Esophagus muscularis mucosa (tissue), 4 donors: ENCODE measurements at regions not wholly inside any gene's neighbourhood (a gene's known extent, or its start where the extent isn't known, plus 50 kb on each side); places are given as distances from the start of the nearest gene placed in this dataset.

Experiments used
- DNase-seq: peaks from one replicate; pipeline ENCODE4 v3.0.0-alpha.2; 2017; ENCODE audit errors: extremely low spot score
- H3K27ac ChIP-seq, 4 donors: fragments of 200-600 bp; sonication (generic); replicated peaks in 1 of 4; 1 replicate in 3 of 4; 2 replicates in 1 of 4; pipeline ENCODE4 v1.5.1; 2016 to 2019; ENCODE audit warnings: mild to moderate bottlenecking in 1 of 4
- H3K27me3 ChIP-seq, 4 donors: fragments of 200-600 bp; sonication (generic); one replicate each; pipeline versions ENCODE4 v1.5.1 to v1.6.0; 2016 to 2019
- H3K36me3 ChIP-seq, 4 donors: fragments of 200-600 bp; sonication (generic); one replicate each; pipeline ENCODE4 v1.5.1; 2016 to 2019
- H3K4me1 ChIP-seq, 4 donors: fragments of 200-600 bp; sonication (generic); one replicate each; pipeline ENCODE4 v1.5.1; 2016 to 2019
- H3K4me3 ChIP-seq, 4 donors: fragments of 200-600 bp; sonication (generic); 1 replicate in 2 of 4; 2 replicates in 2 of 4; pipeline ENCODE4 v1.5.1; 2016 to 2019; ENCODE audit warnings: mild to moderate bottlenecking in 4 of 4, moderate library complexity in 1 of 4
- H3K9me3 ChIP-seq, 4 donors: fragments of 200-600 bp; sonication (generic); 1 replicate in 3 of 4; 2 replicates in 1 of 4; pipeline ENCODE4 v1.5.1; 2016 to 2019
- CTCF ChIP-seq, 3 experiments: fragments of 200-600 bp in 2 of 3; fragments of 450-650 bp in 1 of 3; sonication (generic) in 2 of 3; IDR thresholded peaks; one replicate each; pipeline ENCODE4 v1.5.1; 2017 to 2019; ENCODE audit warnings: antibody characterized with exemption in 3 of 3, mild to moderate bottlenecking in 2 of 3, moderate library complexity in 1 of 3
- EP300 ChIP-seq: sonication (generic); formaldehyde crosslinking; IDR thresholded peaks from one replicate; pipeline ENCODE4 v1.6.1; 2017; ENCODE audit warnings: antibody characterized with exemption
- POLR2A ChIP-seq: fragments of 450-650 bp; IDR thresholded peaks from one replicate; pipeline ENCODE4 v1.6.1; 2017; ENCODE audit warnings: antibody characterized with exemption, moderate library complexity, mild to moderate bottlenecking, low read depth
- POLR2AphosphoS5 ChIP-seq, 2 donors: sonication (generic); formaldehyde crosslinking; IDR thresholded peaks; one replicate each; pipeline ENCODE4 v1.6.1; 2017; ENCODE audit warnings: antibody characterized with exemption in 2 of 2
- WGBS: methylation state at CpG from one replicate; pipeline ENCODE4 v1.1.5; 2018; 5-methylcytosine and 5-hydroxymethylcytosine counted together
- intact Hi-C: fragments of 100-400 bp; cut with DNase I; formaldehyde crosslinking; loops from one replicate; pipeline ENCODE4 v1.15.1; 2023

- TF ChIP-seq CTCF (IDR thresholded peaks at IDR 0.05) = no peak
- TF ChIP-seq POLR2AphosphoS5 (IDR thresholded peaks at IDR 0.05) = no peak
- no peak for TF ChIP-seq EP300
- no peak for TF ChIP-seq POLR2A
- no peaks in the 10 kb centered on the region for H3K4me1 ChIP-seq
These were observed 130.8 kb downstream of the WT1 start for GRCh38 chr11:32304521-32304920.

GRCh38 chr11:32305460-32305859, 129.9 kb downstream of the WT1 start:
- Histone ChIP-seq H3K4me1 (no peaks in the 10 kb centered on the region), H3K27me3 (peaks cover 0 to 5% (median 0%) of the 10 kb centered on the region in 4 donors), H3K4me3 (no peak overlapping the region), H3K27ac (no peak overlapping the region), H3K9me3 (no peaks in the 10 kb centered on the region), H3K36me3 (no peaks in the 10 kb centered on the region)
- TF ChIP-seq EP300 (no peak), CTCF (IDR thresholded peaks at IDR 0.05) (no peak), POLR2AphosphoS5 (IDR thresholded peaks at IDR 0.05) (no peak), POLR2A (no peak)
- DNase-seq = no peak
- WGBS = 78% methylated on average over 4 of the region's 4 CpGs
- intact Hi-C loops = no loop called here

More at GRCh38 chr11:32304521-32304920, 130.8 kb downstream of the WT1 start:
- DNase-seq = no peak
- Histone ChIP-seq H3K9me3 (no peaks in the 10 kb centered on the region), H3K27me3 (no peaks in the 10 kb centered on the region), H3K27ac (no peak overlapping the region), H3K36me3 (no peaks in the 10 kb centered on the region), H3K4me3 (no peak overlapping the region)
- 88% methylated on average over 2 of the region's 2 CpGs for WGBS
- intact Hi-C loops = no loop called here

- intact Hi-C loops = no loop called here
- H3K27me3 ChIP-seq = peaks cover 0 to 5% (median 0%) of the 10 kb centered on the region in 4 donors
- H3K4me1 ChIP-seq = no peaks in the 10 kb centered on the region
- no peak for DNase-seq
- TF ChIP-seq POLR2AphosphoS5 (IDR thresholded peaks at IDR 0.05) (no peak), CTCF (IDR thresholded peaks at IDR 0.05) (no peak), POLR2A (no peak), EP300 (no peak)
- H3K36me3 ChIP-seq = no peaks in the 10 kb centered on the region
- no peak overlapping the region for H3K4me3 ChIP-seq
- H3K9me3 ChIP-seq = no peaks in the 10 kb centered on the region
- H3K27ac ChIP-seq = no peak overlapping the region
- WGBS = 87% methylated on average over 3 of the region's 3 CpGs
These were observed 127.9 kb downstream of the WT1 start for GRCh38 chr11:32307471-32307870.

- H3K27ac ChIP-seq = no peak overlapping the region
- DNase-seq = no peak
- no peak overlapping the region for H3K4me3 ChIP-seq
- intact Hi-C loops = no loop called here
- TF ChIP-seq POLR2AphosphoS5 (IDR thresholded peaks at IDR 0.05) = no peak
- no peak for TF ChIP-seq CTCF (IDR thresholded peaks at IDR 0.05)
- TF ChIP-seq POLR2A = no peak
- WGBS = 85% methylated on average over 6 of the region's 6 CpGs
- peaks cover 0 to 5% (median 0%) of the 10 kb centered on the region in 4 donors for H3K27me3 ChIP-seq
- no peaks in the 10 kb centered on the region for H3K4me1 ChIP-seq
- H3K9me3 ChIP-seq = no peaks in the 10 kb centered on the region
- H3K36me3 ChIP-seq = no peaks in the 10 kb centered on the region
These were observed 127.4 kb downstream of the WT1 start for GRCh38 chr11:32307913-32308312.

- intact Hi-C loops = no loop called here
- no peaks in the 10 kb centered on the region for H3K36me3 ChIP-seq
- TF ChIP-seq POLR2AphosphoS5 (IDR thresholded peaks at IDR 0.05) (no peak), CTCF (IDR thresholded peaks at IDR 0.05) (no peak), POLR2A (no peak), EP300 (no peak)
- H3K27me3 ChIP-seq = peaks cover 0 to 14% (median 0%) of the 10 kb centered on the region in 4 donors
- WGBS = 55% methylated on average over 9 of the region's 9 CpGs
- no peaks in the 10 kb centered on the region for H3K9me3 ChIP-seq
- H3K27ac ChIP-seq = no peak overlapping the region
- H3K4me1 ChIP-seq = no peaks in the 10 kb centered on the region
- DNase-seq = no peak
- no peak overlapping the region for H3K4me3 ChIP-seq
These were observed 125.7 kb downstream of the WT1 start for GRCh38 chr11:32309530-32310213.
